ENCODE measurements at regions not wholly inside any gene's neighbourhood (a gene's known extent, or its start where the extent isn't known, plus 50 kb on each side); places are given as distances from the start of the nearest gene placed in this dataset.

DNA sequence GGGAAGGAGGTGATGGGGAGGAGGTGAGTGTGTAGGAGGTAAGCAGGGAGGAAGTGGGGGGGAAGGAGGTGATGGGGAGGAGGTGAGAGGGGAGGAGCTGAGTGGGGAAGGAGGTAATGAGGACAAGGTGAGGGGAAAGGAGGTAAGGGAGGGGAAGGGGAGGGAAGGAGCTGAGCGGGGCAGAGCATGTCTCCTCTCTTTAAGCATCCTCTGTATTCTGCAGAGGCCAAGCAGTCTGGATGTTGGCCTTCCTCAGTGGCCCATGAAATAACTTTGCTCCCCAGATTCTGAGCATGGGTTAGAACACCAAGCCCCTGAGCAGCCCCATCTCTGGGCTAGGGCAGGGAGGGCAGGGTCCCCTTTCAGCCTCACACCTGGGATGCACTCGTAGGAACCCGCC lies 84.6 kb downstream of the EDN3 start:
- TF ChIP-seq, protein P1, sequence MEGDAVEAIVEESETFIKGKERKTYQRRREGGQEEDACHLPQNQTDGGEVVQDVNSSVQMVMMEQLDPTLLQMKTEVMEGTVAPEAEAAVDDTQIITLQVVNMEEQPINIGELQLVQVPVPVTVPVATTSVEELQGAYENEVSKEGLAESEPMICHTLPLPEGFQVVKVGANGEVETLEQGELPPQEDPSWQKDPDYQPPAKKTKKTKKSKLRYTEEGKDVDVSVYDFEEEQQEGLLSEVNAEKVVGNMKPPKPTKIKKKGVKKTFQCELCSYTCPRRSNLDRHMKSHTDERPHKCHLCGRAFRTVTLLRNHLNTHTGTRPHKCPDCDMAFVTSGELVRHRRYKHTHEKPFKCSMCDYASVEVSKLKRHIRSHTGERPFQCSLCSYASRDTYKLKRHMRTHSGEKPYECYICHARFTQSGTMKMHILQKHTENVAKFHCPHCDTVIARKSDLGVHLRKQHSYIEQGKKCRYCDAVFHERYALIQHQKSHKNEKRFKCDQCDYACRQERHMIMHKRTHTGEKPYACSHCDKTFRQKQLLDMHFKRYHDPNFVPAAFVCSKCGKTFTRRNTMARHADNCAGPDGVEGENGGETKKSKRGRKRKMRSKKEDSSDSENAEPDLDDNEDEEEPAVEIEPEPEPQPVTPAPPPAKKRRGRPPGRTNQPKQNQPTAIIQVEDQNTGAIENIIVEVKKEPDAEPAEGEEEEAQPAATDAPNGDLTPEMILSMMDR (IDR thresholded peaks at IDR 0.05): no peak
- TF ChIP-seq POLR2A (IDR thresholded peaks at IDR 0.05): no peak
